Activated CD4-positive, alpha-beta memory T cell treated with anti-CD3 and anti-CD28 coated beads for 36 hours (primary cell): ENCODE measurements at regions not wholly inside any gene's neighbourhood (a gene's known extent, or its start where the extent isn't known, plus 50 kb on each side); places are given as distances from the start of the nearest gene placed in this dataset.

Source experiments
- CTCF ChIA-PET: fragments of 350-600 bp; sonication (Branson Sonifier 250); formaldehyde crosslinking; loops from one replicate; lab custom pipeline; 2021; ENCODE audit warnings: antibody characterized with exemption, inconsistent platforms; lab: Charles Lee
- POLR2A ChIA-PET: fragments of 350-600 bp; sonication (Branson Sonifier 250); formaldehyde crosslinking; loops from one replicate; lab custom pipeline; 2021; ENCODE audit warnings: antibody characterized with exemption; lab: Charles Lee
- DNase-seq: peaks from one replicate; pipeline ENCODE4 v3.0.0-alpha.2; 2020
- H3K27ac Mint-ChIP-seq: one replicate; pipeline ENCODE4 v1.8.0; 2021; ENCODE audit warnings: mixed read lengths
- H3K27me3 Mint-ChIP-seq: one replicate; pipeline ENCODE4 v1.8.0; 2021; ENCODE audit warnings: mixed read lengths
- H3K36me3 Mint-ChIP-seq: one replicate; pipeline ENCODE4 v1.8.0; 2021; ENCODE audit warnings: mixed read lengths
- H3K4me1 Mint-ChIP-seq: one replicate; pipeline ENCODE4 v1.8.0; 2021; ENCODE audit warnings: low read depth, mixed read lengths
- H3K4me3 Mint-ChIP-seq: one replicate; pipeline ENCODE4 v1.8.0; 2021; ENCODE audit warnings: mild to moderate bottlenecking, mixed read lengths
- H3K9me3 Mint-ChIP-seq: one replicate; pipeline ENCODE4 v1.8.0; 2021; ENCODE audit warnings: mixed read lengths
- intact Hi-C: fragments of 100-400 bp; cut with micrococcal nuclease; formaldehyde crosslinking; loops from one replicate; pipeline ENCODE4 v1.15.1; 2023

- CTCF ChIA-PET: interaction anchor here (1.6 kb wide), 1 partner anchor 10 kb away, joined by 5 read pairs; no protein-coding TSS in a partner anchor
- no peak for DNase-seq
- POLR2A ChIA-PET: interaction anchor here (0.5 kb wide), 1 partner anchor 466 kb away, joined by 3 read pairs; no protein-coding TSS in a partner anchor
- Mint-ChIP-seq H3K27me3 (no peaks in the 10 kb centered on the region), H3K27ac (no peak overlapping the region), H3K4me3 (no peak overlapping the region), H3K4me1 (no peaks in the 10 kb centered on the region), H3K9me3 (no peaks in the 10 kb centered on the region), H3K36me3 (no peaks in the 10 kb centered on the region)
- intact Hi-C loops: no loop called here
These were observed 267.1 kb downstream of the ADGB start for GRCh38 chr6:146865756-146866379.

GRCh38 chr6:146866731-146867414 is 268.1 kb downstream of the ADGB start:
- ChIA-PET POLR2A (no interaction called here), CTCF (no interaction called here)
- intact Hi-C loops: no loop called here
- no peak for DNase-seq
- Mint-ChIP-seq H3K27ac (no peak overlapping the region), H3K4me1 (no peaks in the 10 kb centered on the region), H3K9me3 (no peaks in the 10 kb centered on the region), H3K4me3 (no peak overlapping the region), H3K36me3 (no peaks in the 10 kb centered on the region), H3K27me3 (no peaks in the 10 kb centered on the region)

- H3K4me3 Mint-ChIP-seq: no peak overlapping the region
- intact Hi-C loops: no loop called here
- DNase-seq: no peak
- CTCF ChIA-PET: no interaction called here
- no peaks in the 10 kb centered on the region for H3K36me3 Mint-ChIP-seq
- no peak overlapping the region for H3K27ac Mint-ChIP-seq
- POLR2A ChIA-PET: no interaction called here
- no peaks in the 10 kb centered on the region for H3K9me3 Mint-ChIP-seq
- no peaks in the 10 kb centered on the region for H3K4me1 Mint-ChIP-seq
- no peaks in the 10 kb centered on the region for H3K27me3 Mint-ChIP-seq
These were observed 270.0 kb downstream of the ADGB start for GRCh38 chr6:146868671-146869209.

- CTCF ChIA-PET: no interaction called here
These were observed 272.0 kb downstream of the ADGB start for GRCh38 chr6:146870760-146871159.

GRCh38 chr6:146871611-146872425 is 273.0 kb downstream of the ADGB start:
- Mint-ChIP-seq H3K36me3 (no peaks in the 10 kb centered on the region), H3K4me1 (peaks cover 14% of the 10 kb centered on the region), H3K27ac (no peak overlapping the region), H3K9me3 (no peaks in the 10 kb centered on the region), H3K4me3 (no peak overlapping the region), H3K27me3 (no peaks in the 10 kb centered on the region)
- POLR2A ChIA-PET: no interaction called here
- intact Hi-C loops: no loop called here
- DNase-seq: no peak
- CTCF ChIA-PET: no interaction called here

More at GRCh38 chr6:146870760-146871159, 272.0 kb downstream of the ADGB start:
- no peak for DNase-seq
- Mint-ChIP-seq H3K4me3 (no peak overlapping the region), H3K27me3 (no peaks in the 10 kb centered on the region), H3K36me3 (no peaks in the 10 kb centered on the region), H3K27ac (no peak overlapping the region), H3K4me1 (peaks cover 3% of the 10 kb centered on the region), H3K9me3 (no peaks in the 10 kb centered on the region)
- intact Hi-C loops: no loop called here
- POLR2A ChIA-PET: no interaction called here

GRCh38 chr6:146872426-146872785 is 273.6 kb downstream of the ADGB start:
- H3K27me3 Mint-ChIP-seq: no peaks in the 10 kb centered on the region
- H3K4me1 Mint-ChIP-seq: peaks cover 16% of the 10 kb centered on the region
- H3K4me3 Mint-ChIP-seq: no peak overlapping the region
- intact Hi-C loops: no loop called here
- ChIA-PET CTCF (no interaction called here), POLR2A (no interaction called here)
- no peaks in the 10 kb centered on the region for H3K9me3 Mint-ChIP-seq
- no peak overlapping the region for H3K27ac Mint-ChIP-seq
- no peaks in the 10 kb centered on the region for H3K36me3 Mint-ChIP-seq
- DNase-seq: no peak

- intact Hi-C loops: loop anchor here (2.0 kb wide), 1 partner anchor 18 kb away; no protein-coding TSS in a partner anchor
- ChIA-PET POLR2A (no interaction called here), CTCF (no interaction called here)
- H3K36me3 Mint-ChIP-seq: no peaks in the 10 kb centered on the region
- no peak overlapping the region for H3K4me3 Mint-ChIP-seq
- H3K4me1 Mint-ChIP-seq: peaks cover 16% of the 10 kb centered on the region
- H3K27me3 Mint-ChIP-seq: no peaks in the 10 kb centered on the region
- no peak for DNase-seq
- H3K9me3 Mint-ChIP-seq: no peaks in the 10 kb centered on the region
- H3K27ac Mint-ChIP-seq: no peak overlapping the region
These were observed 275.7 kb downstream of the ADGB start for GRCh38 chr6:146874278-146875018.

GRCh38 chr6:146875927-146876270 is 277.1 kb downstream of the ADGB start:
- no peak overlapping the region for H3K27ac Mint-ChIP-seq
- no peak for DNase-seq
- H3K9me3 Mint-ChIP-seq: no peaks in the 10 kb centered on the region
- peaks cover 16% of the 10 kb centered on the region for H3K4me1 Mint-ChIP-seq
- ChIA-PET POLR2A (no interaction called here), CTCF (no interaction called here)
- no peaks in the 10 kb centered on the region for H3K27me3 Mint-ChIP-seq
- H3K36me3 Mint-ChIP-seq: no peaks in the 10 kb centered on the region
- intact Hi-C loops: loop anchor here (2.0 kb wide), 1 partner anchor 19 kb away; no protein-coding TSS in a partner anchor
- no peak overlapping the region for H3K4me3 Mint-ChIP-seq

- H3K27ac Mint-ChIP-seq: peak overlapping the region; percentile 42
These were observed 277.7 kb downstream of the ADGB start for GRCh38 chr6:146876271-146877151.

GRCh38 chr6:146878168-146878951 is 279.6 kb downstream of the ADGB start:
- intact Hi-C loops: no loop called here
- no peaks in the 10 kb centered on the region for H3K36me3 Mint-ChIP-seq
- POLR2A ChIA-PET: no interaction called here
- no peaks in the 10 kb centered on the region for H3K27me3 Mint-ChIP-seq
- H3K9me3 Mint-ChIP-seq: no peaks in the 10 kb centered on the region
- H3K4me3 Mint-ChIP-seq: no peak overlapping the region
- no peak overlapping the region for H3K27ac Mint-ChIP-seq
- no peak for DNase-seq
- H3K4me1 Mint-ChIP-seq: peaks cover 16% of the 10 kb centered on the region
- CTCF ChIA-PET: no interaction called here

More at GRCh38 chr6:146876271-146877151, 277.7 kb downstream of the ADGB start:
- Mint-ChIP-seq H3K4me1 (peaks cover 16% of the 10 kb centered on the region), H3K36me3 (no peaks in the 10 kb centered on the region), H3K4me3 (no peak overlapping the region), H3K27me3 (no peaks in the 10 kb centered on the region), H3K9me3 (no peaks in the 10 kb centered on the region)
- DNase-seq: no peak
- POLR2A ChIA-PET: no interaction called here
- CTCF ChIA-PET: no interaction called here
- intact Hi-C loops: no loop called here
